NCI-H1092 treated with DMSO at 0.1 percent for 48 hours (cell line): ENCODE measurements at regions not wholly inside any gene's neighbourhood (a gene's known extent, or its start where the extent isn't known, plus 50 kb on each side); places are given as distances from the start of the nearest gene placed in this dataset.

Source experiments
- DNase-seq: peaks from one replicate; lab custom pipeline; 2025; lab: John Stamatoyannopoulos, UW

DNA sequence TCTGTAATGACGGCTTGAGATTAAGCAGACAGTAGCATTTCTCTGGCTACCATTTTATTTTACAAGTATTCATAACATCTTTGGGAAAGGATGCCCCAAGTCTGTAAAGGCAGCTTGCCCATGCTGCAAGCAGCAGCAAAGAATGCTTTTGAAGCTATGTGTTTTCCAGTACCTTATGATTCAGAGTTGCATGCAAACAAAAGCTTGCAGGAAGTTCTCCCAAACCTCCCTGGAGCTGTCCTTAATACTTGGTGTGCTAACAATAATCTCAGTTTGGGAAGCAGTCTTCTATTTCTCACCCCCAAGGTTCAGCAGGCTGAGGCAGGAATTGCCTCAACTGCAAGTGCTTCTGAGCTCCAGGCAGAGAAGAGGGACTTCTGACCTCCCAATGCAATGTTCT is 60.8 kb downstream of the CCNA1 start:
- no peak for DNase-seq

DNA sequence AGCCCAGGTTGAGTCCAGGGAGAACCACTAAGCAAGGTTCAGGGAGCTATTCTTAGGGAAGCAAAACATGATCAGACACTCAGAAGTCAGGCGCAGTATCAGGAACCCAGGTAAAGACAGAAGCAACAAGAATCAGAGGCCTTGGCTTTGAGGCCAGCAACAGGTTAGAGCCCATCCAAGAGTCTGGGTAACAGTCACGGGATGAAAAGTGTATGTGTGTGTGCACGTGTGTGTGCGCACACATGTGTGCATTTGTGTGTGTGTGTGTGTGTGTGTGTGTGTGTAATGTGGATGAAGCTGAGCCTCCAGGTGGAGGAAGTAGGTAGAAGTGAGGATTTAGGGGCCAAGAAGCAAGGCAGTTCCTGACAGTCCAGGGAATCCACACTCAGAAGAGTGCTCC is 63.1 kb downstream of the CCNA1 start:
- no peak for DNase-seq

DNA sequence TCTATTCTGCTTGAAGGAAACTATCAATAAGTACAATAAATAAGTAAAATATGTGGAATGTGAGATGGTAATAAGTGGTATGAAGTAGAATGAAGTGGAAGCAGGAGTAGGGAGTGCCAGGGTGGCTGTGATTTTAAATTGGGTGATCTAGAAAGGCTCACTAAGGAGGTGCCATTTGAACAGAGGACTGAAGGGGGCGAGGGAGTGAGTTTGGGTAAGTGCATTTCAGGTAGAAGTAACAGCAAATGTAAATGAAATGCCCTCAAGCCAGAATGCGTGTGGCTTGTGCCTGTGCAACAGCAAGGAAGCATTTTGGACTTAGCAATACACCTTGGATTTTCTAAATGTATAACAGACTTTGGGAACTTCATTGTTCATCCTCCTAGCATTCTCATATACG is 77.1 kb downstream of the CCNA1 start:
- DNase-seq, result no peak

DNA sequence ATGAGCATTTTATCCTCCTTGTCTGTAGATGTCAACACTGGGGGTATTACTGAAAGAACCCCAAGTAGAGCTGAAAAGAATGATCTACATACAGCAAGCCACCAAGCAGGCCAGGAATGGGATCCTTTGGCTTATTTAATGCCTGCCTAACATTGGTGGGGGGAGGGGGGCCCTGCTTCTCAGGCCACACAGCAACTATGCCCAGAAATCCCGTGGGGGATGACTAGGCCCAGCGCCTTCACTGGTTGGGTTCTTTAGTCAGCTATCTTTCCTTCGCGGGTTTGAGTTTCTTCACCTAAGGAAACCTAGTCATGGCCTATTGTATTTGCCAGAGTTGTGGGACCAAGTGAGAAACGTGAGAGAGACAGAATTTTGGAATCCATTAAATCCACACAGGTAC is 80.5 kb downstream of the CCNA1 start:
- DNase-seq, result no peak

DNA sequence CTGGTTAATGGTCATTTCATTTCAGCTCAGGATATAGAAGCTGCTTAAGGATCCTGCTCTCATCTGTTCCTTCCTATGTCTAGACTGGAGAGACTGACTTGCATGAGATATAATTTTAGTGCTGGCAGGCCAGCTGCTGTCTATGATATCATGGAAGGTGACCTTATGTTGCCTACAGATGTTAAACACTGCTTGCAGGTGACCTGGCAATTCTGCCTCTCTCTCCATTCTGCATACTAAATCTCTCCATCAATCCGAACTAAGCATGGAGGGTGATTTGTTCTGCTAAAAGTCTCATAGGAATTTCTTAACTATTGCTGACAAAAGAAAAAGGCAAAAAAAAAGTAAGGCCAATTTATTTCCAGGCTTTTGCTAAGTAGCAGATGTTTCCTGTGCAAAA is 81.0 kb downstream of the CCNA1 start:
- no peak for DNase-seq

DNA sequence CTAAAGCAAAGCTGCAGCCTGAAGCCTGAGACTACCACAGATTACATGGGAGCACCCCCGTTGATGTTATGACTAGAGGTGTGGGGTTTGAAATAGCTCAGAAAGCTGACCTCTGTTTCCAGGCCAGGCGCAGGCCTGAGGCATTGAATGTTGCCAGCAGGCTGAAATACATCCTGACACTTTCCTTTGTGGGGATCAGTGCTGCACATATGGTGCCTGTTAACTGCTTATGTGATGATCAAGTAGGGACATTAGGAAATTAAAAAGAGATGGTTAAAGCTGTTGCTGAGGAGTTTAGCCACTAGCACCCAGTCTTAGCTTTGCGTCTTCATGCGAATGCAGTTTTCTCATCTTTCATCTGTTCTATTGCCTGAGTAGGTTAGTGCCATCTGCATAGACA is 83.2 kb downstream of the CCNA1 start:
- DNase-seq, result no peak

DNA sequence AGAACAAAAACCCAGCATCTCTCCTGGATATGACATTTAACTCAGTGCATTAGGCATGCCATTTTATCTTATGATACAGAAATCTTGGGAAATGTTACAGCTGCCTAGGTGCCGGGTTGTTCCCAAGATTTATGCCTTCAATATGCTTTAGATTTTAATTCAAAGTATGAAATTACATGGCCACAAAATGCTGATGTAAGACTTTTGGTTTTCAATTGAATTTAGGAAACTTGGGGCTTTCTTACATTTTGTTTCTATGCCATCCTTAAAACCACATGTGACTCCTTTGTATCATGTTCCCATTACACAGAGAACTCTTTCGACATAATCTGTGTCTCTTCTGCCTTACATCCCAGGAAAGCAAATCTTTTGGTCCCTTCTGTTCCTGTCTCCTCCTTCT is 83.9 kb downstream of the CCNA1 start:
- DNase-seq, result no peak

DNA sequence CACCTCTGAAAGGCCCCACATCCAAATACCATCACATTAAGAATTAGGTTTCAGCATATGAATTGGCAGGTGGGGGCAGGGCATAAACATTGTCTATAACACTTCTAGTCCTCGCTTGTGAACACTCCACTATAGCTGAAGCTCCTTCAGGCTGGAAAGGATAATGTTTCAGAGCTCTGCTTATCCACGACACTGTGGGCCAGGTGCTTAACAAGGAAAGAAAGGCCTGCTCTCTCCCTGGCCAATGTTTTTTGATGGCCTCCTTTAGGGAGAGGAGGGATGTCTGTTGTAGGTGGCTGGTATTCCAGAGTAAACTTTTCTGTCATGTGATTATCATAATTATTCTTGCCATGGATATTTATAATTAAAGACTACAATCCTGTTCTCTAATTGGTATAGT is 86.4 kb downstream of the CCNA1 start:
- no peak for DNase-seq

GRCh38 chr13:36519432-36519831 is 87.1 kb downstream of the CCNA1 start:
- DNase-seq, result no peak

- no peak for DNase-seq
Observed at GRCh38 chr13:36520111-36520510, 87.8 kb downstream of the CCNA1 start.

- no peak for DNase-seq
Observed at GRCh38 chr13:36526897-36527296, 94.6 kb downstream of the CCNA1 start.

DNA sequence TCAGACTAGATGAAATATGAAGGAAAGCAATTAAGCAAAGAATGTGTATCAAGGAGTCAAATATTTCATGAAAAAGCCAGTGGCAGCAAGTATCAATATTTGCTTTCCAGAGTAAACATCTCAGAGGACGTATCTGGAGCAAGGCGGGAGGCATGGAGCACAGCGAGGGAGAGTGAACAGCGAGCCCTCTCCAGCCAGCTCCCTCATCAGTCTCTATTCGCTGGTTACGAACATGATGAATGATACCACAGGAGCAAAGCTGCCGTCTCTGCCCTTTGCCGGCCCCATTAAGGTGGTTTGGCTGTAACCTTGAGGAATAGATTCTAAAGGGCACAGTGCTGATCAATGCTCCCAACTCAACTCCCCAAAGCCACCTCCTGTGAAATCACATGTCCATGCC is 95.8 kb downstream of the CCNA1 start:
- no peak for DNase-seq

- DNase-seq, result no peak
Observed at GRCh38 chr13:36530050-36530789, 97.9 kb downstream of the CCNA1 start.

DNA sequence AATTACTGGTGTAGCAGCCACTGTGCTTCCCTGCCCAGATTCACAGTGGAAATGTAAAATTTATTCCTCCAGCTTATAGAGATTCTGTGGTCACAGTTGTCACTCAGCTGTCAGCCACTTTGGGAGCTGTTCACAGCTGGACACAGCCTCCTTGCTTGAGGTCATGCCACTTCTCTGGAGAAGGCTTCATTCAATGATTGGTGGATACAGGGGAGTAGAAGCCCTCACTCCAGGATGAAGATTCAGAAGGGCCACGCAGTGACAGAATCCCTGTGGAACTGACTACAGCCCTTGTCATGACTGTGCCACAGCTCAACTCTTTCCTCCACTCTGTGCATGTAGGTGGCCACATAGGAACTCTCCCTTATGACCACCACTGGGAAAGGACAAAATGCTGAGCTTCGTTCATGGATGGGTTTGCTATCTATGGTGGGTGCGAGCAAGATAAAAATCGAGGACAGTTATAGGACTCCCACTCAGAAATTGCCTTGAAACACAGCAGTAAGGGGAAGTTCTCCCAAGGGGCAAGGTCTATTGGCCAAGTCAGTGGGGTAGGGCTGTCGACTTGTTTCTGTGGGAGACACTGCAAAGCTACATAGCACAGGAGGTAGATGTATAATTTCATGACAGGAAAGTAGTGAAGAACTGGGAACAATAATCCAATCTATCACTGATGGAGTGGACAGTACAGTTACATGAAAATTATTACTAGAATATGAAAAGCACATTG is 98.7 kb downstream of the CCNA1 start:
- no peak for DNase-seq

DNA sequence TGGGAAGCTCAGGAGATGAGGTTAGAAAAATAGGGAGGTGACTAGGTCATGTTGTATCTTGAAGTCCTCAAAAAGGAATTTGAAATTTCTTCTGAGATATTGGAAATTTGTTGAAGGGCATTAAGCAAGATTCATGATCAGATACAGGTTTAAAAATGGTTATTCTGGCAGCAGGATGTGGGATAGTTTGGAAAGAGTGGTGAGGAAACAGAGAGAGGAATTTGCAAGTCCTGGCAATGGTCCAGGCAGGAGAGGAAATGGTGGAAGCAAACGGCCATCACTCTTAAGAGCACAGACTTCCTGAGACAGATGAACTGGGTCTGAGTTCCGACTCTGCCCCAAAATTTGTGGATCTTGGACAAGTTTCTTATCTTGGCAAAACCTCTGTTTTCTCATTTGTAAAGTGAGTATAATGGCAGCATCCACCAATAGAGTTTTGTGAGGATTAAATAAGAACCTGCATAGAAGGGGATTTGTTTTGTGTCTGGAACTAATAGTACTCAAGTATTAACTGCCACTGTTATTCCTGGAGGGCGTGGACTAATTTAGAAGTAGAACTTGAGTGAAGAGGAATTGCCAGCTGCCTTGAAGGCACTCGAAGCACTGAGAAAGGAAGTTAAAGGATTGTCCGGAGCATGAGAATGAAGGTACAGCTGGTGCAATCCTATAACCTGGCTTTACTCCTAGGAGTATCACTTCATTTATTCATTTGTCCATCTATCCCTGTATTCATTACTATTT is 99.6 kb downstream of the CCNA1 start:
- DNase-seq, result no peak

- no peak for DNase-seq
Observed at GRCh38 chr13:36533806-36534205, 101.5 kb downstream of the CCNA1 start.

GRCh38 chr13:36536546-36536945 is 104.3 kb downstream of the CCNA1 start:
- DNase-seq, result peak; percentile 88

GRCh38 chr13:36543671-36544070 is 111.4 kb downstream of the CCNA1 start:
- DNase-seq, result peak; percentile 74

DNA sequence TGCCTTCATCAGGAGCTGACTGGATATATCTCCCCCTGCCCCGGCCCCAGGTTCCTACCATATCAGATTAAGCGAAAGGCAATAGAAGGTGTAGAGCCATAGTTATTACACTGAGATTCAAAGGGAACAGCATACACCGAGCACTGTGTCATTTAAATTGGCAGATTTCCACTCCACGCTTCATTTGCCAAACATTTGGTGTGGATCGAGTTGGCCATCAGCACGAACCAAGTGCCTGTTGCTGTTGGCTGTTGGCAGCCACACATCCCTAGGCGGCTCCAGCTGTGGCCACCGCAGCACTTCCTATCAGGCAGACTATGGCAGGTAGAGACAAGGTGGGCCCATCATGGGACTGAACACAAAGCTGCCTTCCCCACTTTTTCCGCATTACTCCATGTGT is 115.8 kb downstream of the CCNA1 start:
- DNase-seq, result peak; percentile 71

- no peak for DNase-seq
Observed at GRCh38 chr13:36549126-36549702, 116.9 kb downstream of the CCNA1 start.

GRCh38 chr13:36549755-36550154 is 117.5 kb downstream of the CCNA1 start:
- DNase-seq, result peak; percentile 77

GRCh38 chr13:36550177-36550576 is 117.9 kb downstream of the CCNA1 start:
- no peak for DNase-seq

GRCh38 chr13:36551445-36551844 is 119.2 kb downstream of the CCNA1 start:
- no peak for DNase-seq
